A673 (cell line): ENCODE measurements at regions not wholly inside any gene's neighbourhood (a gene's known extent, or its start where the extent isn't known, plus 50 kb on each side); places are given as distances from the start of the nearest gene placed in this dataset.

ENCODE experiments used
- EZH2 ChIP-seq: fragments of 200-600 bp; sonication (generic); IDR thresholded peaks from 2 replicates; pipeline ENCODE4 v1.6.1; 2017; ENCODE audit warnings: borderline replicate concordance, low read depth, mild to moderate bottlenecking, mixed read lengths, antibody characterized with exemption, low read length; ENCODE audit not compliant: poor library complexity, severe bottlenecking
- TF ChIP-seq, protein P1 (sequence below): fragments of 300-800, 200-600 bp; sonication (generic); conservative IDR thresholded peaks from 2 replicates; pipeline ENCODE4 v1.5.1; 2017; ENCODE audit warnings: low read depth, mild to moderate bottlenecking, antibody characterized with exemption, low read length, moderate library complexity, mixed read lengths

DNA sequence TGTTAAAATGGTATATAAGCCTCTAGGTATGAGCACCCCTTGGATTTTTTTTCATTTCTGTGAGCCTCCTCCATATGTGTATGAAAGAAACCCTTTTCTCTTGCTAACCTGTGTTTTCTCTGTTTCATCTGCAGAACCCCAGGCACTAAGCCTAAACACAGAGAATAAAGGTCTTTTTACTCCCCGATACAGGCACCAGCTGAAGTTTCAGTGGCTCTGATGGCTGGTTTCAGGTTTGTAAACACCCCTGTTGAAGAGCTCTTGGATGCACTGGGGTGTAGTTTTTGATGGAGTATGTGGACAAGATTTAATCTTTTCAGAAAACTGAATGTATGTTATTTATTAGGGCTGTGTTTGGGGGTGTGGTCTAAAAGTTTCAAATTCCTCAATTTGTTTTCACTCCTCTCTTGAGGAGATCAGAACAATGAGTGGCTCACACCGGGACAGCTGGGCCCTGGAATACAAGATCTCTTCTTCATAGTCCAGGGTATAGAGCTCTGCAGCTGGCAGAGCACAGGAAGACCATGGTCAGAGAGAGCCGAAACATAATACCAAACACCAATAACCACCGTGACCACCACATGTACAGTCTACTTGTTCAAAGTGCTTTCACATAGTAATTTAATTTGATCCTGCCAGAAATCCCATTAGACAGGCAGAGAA is 50.2 kb upstream of the VTCN1 start:
- TF ChIP-seq, protein P1, sequence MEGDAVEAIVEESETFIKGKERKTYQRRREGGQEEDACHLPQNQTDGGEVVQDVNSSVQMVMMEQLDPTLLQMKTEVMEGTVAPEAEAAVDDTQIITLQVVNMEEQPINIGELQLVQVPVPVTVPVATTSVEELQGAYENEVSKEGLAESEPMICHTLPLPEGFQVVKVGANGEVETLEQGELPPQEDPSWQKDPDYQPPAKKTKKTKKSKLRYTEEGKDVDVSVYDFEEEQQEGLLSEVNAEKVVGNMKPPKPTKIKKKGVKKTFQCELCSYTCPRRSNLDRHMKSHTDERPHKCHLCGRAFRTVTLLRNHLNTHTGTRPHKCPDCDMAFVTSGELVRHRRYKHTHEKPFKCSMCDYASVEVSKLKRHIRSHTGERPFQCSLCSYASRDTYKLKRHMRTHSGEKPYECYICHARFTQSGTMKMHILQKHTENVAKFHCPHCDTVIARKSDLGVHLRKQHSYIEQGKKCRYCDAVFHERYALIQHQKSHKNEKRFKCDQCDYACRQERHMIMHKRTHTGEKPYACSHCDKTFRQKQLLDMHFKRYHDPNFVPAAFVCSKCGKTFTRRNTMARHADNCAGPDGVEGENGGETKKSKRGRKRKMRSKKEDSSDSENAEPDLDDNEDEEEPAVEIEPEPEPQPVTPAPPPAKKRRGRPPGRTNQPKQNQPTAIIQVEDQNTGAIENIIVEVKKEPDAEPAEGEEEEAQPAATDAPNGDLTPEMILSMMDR: no peak
- TF ChIP-seq EZH2: no peak
